ENCODE measurements at regions not wholly inside any gene's neighbourhood (a gene's known extent, or its start where the extent isn't known, plus 50 kb on each side); places are given as distances from the start of the nearest gene placed in this dataset.

DNA sequence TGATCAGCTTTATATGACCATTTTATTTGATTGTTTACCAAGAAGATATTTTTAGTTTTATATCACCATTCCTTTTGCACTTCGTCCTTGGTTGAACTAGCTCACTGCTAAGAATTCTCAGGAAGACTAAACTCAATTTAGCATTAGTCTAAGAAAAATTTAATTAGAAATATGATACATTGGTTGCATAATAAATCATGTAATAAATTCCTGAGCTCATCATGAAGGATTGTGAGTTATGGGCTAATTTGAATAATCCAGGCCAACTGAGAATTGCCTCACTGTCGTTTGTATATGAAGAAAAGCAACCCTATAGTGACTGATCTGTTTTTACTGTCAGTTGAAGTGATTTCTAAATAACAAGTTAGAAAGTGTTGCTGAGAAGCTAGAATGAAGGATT, 725.5 kb downstream of the DNAJB9 start:
- no peak for DNase-seq (ENCODE audit: low spot score)

DNA sequence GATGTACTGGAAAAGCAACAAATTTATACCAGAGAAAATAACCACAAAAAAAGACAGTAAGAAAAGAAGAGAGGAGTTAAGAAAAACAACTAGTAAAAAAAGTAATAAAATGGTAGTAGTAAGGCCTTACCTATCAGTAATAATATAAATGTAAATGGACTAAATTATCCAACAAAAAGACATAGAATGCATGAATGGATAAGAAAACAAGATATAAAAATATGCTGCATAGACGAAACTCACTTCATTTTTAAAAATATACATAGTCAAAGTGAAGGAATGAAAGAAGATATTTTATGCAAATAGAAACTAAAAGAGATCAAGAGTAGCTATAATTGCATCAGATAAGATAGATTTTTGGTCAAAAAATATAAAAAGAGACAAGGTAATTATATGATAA, 739.1 kb downstream of the DNAJB9 start:
- no peak for DNase-seq (ENCODE audit: low spot score)

DNA sequence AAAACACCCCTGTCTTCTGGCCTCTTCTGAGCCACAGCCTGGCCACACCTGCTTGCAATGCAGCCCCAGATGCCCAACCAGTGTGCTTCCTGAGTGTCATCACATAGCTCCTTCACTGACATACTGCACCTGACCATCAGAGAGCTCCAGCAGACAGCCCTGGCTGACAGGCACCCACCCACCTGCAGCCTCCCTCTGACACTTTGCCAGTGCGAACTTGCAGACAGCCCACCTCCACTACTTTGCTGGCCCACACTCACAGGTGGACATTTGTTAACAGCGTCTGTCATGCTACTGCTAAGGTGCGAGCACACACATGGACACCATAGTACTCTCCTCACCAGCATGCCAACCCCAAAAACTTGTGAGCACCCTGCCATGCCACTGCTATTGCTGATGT, 740.1 kb downstream of the DNAJB9 start:
- DNase-seq (ENCODE audit: low spot score), result no peak

DNA sequence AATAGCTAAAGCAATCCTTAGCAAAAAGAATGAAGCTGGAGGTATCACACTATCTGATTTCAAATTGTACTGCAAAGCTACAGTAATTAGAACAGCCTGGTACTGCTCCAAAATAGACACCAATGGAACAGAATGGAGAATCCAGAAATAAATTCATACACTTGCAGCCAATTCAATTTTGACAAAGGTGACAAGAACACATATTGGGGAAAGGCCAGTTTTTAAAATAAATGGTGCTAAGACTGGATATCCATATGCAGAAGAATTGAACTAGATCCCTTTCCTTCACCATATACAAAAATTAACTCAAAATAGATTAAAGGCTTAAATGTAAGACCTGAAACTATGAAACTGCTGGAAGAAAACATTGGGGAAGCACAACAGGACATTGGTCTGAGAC, 748.5 kb downstream of the DNAJB9 start:
- no peak for DNase-seq (ENCODE audit: low spot score)

DNA sequence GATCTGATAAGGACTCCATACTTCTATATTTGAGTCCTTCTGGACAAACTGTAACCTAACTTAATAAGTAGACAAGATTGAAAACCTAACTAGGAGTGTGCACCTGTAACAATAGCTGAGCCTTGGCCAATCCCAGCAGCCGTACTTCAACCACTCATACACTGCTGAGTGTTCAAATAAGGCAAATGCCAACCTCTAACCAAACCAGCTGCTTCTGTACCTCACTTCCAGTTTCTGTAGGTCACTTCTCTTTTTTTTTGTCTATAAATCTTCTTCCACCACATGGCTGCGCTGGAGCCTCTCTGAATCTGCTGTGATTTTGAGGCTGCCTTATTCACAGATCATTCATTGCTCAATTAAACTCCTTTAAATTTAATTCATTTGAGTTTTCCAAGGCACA, 753.2 kb downstream of the DNAJB9 start:
- DNase-seq (ENCODE audit: low spot score), result no peak

DNA sequence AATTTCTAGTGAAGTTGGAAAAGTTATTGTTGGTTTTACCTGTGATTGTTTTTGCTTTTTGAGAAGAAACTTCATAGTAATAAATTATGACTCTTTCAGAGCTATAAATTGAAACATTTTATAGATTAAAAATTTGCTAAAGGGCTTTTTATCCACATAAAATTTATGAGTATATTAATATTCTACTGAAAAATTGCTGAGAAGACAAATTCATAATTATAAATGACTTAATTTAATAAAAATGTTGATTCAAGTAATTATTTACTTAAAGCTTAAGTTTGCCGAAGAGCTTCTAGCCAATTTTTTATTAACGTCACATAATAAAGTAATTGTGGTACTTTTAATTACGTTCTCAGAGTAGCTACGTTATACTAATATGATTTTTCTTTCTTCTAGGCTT, 761.7 kb downstream of the DNAJB9 start:
- DNase-seq (ENCODE audit: low spot score), result no peak

DNA sequence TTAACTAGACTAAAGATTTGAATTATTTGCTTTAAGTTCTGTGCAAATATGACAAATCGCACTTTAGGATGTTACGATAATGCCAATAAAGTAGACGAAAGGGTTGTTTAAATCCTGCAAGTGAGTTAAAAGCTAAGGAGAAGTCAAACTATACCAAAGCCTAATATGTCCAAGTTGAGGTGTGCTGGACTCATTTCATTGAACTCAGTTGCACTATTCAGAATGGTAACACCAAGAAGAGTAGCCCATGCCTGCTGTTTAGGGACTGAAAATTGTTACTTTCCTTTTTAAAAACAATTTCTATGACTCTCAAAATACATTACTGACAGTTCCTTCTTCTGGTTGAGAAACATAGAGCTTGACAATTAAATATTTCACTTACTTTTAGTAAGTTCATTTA, 766.3 kb downstream of the DNAJB9 start:
- no peak for DNase-seq (ENCODE audit: low spot score)

DNA sequence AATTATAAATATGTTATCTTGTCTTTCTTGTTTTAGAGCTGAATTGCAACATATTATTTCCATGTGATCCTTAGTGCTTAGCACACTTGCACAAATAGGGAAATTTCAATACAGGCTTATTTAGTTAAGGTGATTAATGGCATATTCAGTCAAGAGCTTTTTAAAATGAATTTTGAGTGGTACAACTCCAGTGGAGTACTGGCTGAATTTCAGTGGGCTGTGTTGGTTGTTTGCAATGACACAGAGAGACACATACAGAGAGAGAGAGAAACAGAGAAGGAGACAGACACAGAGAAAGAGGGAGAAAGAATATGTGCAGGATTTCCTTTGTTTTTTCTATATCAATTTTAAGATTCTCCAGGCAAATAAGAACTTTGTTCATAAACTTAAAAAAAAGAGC, 766.9 kb downstream of the DNAJB9 start:
- no peak for DNase-seq (ENCODE audit: low spot score)

DNA sequence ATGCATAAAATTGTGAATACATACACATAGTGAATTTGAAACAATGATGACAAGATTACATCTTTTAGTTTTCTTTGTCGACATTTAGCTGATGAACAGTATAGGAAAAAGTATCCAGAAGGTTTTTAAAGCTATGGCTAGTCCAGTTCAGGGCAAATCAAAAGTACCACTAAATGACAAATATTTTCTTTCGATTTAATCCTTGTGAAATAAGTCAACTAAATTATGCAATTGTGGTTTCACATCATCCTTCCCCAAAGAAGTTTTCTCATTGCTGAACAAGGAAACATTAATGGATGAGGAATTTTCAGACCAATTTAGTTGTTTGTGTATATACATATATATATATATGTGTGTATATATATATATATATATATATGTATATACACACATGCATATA, 774.0 kb downstream of the DNAJB9 start:
- no peak for DNase-seq (ENCODE audit: low spot score)

DNA sequence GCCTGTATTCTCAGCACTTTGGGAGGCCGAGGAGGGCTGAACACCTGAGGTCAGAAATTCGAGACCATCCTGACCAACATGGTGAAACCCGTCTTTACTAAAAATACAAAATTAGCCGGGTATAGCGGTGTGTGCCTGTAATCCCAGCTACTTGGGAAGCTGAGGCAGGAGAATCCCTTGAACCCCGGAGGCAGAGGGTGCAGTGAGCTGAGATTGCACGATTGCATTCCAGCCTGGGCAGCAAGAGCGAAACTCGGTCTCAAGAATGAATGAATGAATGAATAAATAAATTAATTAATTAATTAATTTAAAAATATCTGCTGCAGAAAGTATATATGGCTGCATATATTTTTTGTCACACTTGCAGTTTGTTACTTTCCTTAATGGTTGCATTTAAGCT, 781.8 kb downstream of the DNAJB9 start:
- DNase-seq (ENCODE audit: low spot score), result no peak

DNA sequence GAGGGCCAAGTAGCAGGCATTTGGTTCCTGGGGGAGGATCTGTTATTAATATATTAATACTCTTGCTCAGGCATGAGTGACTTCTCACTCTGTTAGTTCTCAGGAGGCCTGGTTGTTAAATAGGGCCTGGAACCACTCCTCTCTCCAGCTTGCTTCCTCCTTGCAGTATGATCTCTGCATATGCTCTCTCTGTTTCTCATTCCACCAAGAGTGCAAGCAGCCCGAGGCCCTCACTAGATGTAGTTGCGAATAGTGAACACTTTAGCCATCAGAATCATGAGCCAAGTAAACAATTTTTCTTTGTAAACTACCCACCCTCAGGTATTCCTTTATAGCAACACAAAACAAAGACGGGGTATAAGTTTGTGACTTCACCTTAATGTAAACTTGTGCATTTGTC, 784.3 kb downstream of the DNAJB9 start:
- no peak for DNase-seq (ENCODE audit: low spot score)

DNA sequence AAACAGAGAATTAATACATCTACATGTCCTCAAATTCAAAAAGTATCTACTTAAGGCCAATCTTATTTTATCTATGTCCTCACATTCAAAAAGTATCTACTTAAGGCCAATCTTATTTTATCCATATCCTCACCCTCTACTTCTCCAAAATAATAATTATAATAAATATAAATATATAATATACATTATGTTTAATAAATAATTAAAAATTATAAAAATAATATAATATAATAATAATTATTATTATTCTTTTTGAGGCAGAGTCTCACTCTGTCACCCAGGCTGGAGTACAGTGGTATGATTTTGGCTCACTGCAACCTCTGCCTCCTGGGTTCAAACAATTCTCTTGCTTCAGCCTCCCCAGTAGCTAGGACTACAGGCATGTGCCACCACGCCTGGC, 784.9 kb downstream of the DNAJB9 start:
- no peak for DNase-seq (ENCODE audit: low spot score)

DNA sequence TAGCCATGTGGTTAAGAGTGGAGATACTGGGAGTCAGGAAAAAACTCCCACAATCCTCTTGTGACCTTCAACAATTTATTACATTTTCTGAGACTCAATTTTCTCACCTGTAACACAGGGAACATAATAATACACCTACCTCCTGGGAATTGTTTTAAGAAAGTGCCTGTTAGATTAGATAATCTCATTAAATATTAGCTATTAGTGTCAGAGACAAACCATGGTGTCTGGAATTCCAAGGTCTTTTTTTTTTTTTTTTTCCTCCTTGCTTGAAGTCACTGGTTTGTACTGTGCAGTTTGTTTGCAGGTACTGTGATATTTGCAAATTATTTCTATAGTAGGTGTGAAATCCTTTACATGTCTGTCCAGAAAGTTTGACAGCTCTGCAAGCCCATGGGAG, 806.1 kb downstream of the DNAJB9 start:
- DNase-seq (ENCODE audit: low spot score), result no peak

DNA sequence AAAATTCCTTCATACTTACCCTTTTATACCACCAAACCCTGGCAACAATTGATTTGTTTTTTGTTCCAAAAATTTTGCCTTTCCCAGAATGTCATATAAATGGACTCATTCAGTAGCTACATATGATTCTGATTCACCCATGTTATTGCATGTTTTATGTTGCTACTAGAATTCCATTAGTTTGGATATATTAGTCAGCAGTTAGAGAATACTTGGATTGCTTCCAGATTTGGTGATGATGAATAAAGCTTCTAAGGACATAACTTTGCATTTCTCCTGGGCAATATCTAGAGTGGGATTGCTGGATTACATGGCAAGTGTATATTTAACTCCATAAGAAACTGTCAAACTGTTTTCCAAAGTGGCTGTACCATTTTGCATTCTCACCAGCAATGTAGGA, 806.9 kb downstream of the DNAJB9 start:
- DNase-seq (ENCODE audit: low spot score), result no peak

DNA sequence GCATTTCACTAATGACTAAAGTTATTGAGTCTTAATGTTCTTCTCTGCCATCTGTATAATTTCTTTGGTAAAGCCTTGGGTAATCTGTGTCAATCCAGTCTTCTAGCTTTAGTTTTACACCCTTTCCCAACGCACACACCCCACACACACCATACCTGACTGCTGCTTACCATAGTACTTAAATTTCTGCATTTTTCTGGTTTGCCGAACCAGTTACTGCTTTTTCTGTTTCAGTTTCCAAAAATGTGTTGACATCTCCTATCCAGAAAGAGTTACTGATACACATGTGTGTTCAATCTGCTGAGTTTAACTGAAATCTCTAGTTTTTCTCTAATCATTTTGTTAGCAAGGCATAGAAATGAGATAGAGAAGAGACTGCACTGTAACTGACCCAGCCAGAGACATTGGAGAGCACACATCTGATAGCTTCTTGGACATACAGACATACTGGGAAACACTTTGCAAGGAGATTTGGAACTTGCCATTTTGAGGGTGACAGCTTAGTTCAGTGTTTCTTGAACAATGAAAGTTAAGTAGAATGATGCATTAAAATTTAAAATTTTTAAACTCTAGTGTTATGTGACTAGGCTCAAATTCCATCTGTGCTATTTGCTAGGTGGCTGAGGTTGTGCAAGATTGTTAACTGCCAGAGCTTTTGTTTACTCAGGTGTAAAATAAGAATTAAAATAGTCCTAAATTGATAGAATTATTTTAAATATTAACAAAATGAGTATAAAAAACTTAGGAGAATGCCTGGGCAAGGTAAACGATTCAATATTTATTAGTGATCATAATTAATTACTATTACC, 807.6 kb downstream of the DNAJB9 start:
- DNase-seq (ENCODE audit: low spot score), result no peak

DNA sequence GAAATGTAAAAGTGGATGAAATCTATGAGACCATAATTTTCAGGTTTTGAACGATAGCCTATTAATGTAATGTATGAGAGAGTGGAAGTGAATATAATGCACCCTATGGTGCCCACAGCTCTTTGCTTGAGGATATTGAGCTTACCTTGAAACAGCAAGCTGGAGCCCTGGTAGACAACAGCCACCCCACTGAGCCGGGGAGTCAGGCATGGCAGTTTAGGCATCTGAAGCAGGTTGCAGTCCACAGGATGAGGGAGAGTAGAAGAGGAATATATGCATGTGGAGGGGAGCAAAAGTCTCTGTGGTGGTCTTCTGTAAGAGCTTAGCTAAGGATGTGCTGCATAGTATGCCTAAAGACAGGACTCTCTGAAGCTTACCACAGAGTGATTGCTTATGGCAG, 817.3 kb downstream of the DNAJB9 start:
- no peak for DNase-seq (ENCODE audit: low spot score)

DNA sequence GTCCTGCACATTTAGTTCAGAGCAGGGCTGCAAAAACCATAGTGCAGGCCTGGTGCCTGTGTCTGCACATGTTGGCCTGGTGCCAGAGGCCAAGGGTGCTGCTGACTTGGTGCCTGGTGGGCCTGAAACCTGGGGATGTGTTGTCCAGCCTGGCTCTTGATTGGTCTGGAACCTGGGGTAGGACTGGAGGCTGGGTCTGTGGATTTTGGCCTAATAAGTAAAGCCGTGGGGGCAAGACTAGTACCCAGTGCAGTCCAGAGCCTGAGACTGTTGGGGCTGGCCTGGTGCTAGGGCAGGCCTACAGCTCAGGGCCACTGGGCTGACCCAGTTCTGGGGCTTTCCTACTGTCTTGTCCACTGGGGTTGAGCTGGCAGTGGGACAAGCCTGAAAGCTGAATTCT, 817.9 kb downstream of the DNAJB9 start:
- DNase-seq (ENCODE audit: low spot score), result no peak

DNA sequence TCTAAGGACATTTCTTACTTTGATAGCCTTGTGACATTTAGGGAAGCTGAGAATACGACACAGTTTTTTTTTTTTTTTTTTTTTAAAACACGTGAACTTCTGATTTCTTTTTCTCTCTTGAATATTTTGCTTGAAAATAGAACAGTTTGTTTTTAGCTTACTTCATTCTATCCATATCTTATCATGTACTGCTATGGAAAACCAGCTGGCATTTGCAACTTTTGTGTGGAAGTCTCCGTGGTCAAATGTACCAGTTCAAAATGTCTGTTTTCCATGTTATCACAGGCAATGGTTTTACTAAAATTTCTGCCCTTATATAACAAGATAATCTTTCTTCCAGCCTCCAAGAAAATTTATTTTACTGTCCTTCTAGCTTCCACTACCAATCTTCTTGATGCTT, 821.6 kb downstream of the DNAJB9 start:
- DNase-seq (ENCODE audit: low spot score), result no peak

DNA sequence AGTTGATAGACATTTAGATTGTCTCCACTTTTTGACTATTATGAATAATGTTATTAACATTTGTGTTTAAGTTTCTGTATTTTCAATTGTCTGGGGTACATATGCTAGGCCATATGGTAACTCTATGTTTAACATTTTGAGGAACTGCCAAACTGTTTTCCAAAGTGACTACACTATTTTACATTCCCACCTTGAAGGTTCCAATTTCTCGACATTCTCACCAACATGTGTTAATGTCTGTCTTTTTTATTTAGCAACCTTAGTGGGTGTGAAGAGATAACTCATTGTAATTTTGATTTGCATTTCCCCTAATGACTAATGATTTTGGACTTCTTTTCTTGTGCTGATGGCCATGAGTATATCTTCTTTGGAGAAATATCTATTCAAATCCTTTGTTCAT, 832.4 kb downstream of the DNAJB9 start:
- no peak for DNase-seq (ENCODE audit: low spot score)

DNA sequence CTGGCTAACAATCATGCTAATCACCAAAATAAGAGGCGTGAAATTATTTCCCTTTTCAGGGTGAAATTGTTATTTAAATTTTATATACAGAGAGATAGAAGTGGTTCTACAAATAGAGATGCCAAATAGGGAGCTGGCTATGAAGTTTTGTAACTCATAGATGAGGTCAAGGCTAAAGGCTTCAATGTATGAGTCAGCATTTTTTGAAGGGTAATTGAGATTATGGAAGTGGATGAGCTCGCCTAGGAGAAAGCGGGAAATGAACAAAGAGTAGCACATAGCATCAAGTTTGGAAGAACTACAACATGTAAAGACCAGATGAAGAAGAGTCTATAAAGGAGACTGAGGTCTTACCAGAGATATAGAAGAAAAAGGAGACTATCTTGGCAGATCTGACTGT, 838.1 kb downstream of the DNAJB9 start:
- DNase-seq (ENCODE audit: low spot score), result no peak

DNA sequence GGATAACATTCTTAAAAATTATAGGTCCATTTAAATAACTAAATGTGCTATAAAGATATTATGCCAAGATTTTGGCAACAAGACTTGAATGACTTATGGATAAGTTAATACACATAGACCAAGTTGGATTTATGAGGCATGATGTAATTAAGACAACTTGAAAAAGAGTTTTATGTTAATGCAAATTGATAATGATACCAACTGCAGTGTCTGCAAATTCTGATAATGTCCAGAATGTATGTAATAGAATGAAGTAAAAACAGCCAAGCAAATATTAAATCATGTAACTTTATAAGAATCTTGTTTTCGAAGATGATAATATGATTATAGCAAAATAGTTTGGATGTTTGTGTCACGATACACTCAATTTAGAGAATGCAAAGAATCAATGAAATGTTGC, 868.3 kb downstream of the DNAJB9 start:
- no peak for DNase-seq (ENCODE audit: low spot score)

DNA sequence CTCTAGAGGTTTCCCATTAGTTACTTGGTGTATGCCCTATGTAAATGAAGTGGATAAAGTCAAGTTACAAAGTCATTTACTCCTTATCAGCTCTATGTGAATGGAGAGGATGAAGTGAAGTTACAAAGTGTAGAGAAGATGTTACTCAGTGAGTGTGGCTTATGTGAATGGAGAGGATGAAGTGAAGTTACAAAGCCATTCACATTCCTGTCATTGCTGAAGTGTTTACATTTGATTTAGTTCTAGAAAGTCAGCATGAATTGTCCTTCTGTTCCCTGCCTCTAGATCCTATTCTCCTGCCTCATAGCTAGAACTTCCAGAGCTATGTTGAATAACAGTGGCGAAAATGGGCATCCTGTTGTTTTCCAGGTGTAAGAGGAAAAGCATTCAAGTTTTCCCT, 880.1 kb downstream of the DNAJB9 start:
- DNase-seq (ENCODE audit: low spot score), result no peak

DNA sequence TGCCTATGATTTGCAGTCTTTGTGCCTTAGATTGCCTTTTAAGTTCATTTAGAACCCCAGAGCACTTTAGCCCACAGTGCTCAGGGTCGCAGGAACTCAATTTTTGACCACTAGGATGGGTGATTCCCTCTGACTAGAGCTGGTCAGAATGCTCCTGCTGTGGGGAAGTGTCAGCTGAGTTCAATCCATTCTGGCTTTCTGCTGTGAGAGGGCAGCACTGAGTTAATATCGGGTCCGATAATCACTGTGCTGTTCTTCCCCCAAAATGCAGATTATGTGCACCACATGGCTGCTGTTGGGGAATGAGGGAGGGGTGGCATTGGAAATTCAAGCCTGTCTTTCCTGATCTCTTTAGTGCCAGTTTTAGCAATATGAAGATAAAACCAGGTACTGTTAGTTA, 886.4 kb downstream of the DNAJB9 start:
- DNase-seq (ENCODE audit: low spot score), result no peak

DNA sequence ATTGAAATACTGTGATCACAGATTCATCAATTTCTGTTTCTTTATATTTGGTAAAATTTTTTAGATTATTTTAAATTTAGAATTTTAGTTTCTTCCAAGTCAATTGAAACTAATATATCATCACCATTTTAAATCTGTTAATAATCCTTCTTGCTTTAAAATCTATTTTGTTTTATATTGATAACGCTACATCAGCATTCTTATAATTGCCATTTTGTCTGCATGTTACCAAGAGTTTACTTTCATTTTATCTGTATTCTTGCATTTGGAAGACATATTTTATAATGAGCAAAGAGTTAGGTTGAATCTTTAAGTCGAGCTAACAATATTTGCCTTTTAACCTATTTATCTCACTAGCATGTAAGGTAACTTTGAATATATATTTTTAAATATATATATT, 890.6 kb downstream of the DNAJB9 start:
- no peak for DNase-seq (ENCODE audit: low spot score)

DNA sequence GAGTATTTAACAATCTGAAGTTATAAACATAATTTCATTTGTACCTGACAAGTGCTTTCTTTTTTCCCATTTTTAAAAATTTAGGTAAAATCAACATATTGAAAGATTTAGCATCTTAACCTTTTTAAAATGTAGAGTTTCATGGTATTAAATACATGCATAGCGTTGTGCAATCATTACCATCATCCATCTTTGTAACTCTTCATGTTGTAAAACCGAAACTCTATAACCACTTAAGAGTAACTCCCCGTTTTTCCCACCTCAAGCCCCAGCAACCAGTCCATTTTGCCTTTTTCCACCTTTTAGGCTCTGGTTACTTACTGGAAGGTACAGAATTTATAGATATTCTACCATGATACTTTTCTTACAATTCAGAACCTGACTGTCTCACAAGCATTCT, 892.5 kb downstream of the DNAJB9 start:
- DNase-seq (ENCODE audit: low spot score), result no peak

Data from globus pallidus (tissue), 1 donor.